WTC11 (cell line): ENCODE measurements at regions not wholly inside any gene's neighbourhood (a gene's known extent, or its start where the extent isn't known, plus 50 kb on each side); places are given as distances from the start of the nearest gene placed in this dataset.

Experiments
- ATAC-seq: fragments of 200-7000 bp; cut with Tn5 transposase; 2 replicates; pipeline ENCODE4 v1.10.0; 2021; ENCODE audit warnings: mild to moderate bottlenecking, moderate library complexity
- CTCF ChIA-PET: fragments of 300-600 bp; sonication (Branson Sonifier 250); formaldehyde crosslinking; loops from one replicate; lab custom pipeline; 2021; ENCODE audit warnings: antibody characterized with exemption; lab: Charles Lee
- POLR2A ChIA-PET: fragments of 350-600 bp; sonication (Branson Sonifier 250); formaldehyde crosslinking; loops from one replicate; lab custom pipeline; 2021; ENCODE audit warnings: antibody characterized with exemption; lab: Charles Lee
- DNase-seq: peaks from one replicate; pipeline ENCODE4 v3.0.0; 2021; ENCODE audit warnings: low spot score
- H3K27ac Mint-ChIP-seq: 2 replicates; pipeline ENCODE4 v1.8.0; 2021; ENCODE audit warnings: mixed read lengths
- H3K27me3 Mint-ChIP-seq: 2 replicates; pipeline ENCODE4 v1.8.0; 2021; ENCODE audit warnings: low read depth, mild to moderate bottlenecking, moderate library complexity, mixed read lengths
- H3K36me3 Mint-ChIP-seq: 2 replicates; pipeline ENCODE4 v1.8.0; 2021; ENCODE audit warnings: mixed read lengths
- H3K4me1 Mint-ChIP-seq: 2 replicates; pipeline ENCODE4 v1.8.0; 2022; ENCODE audit warnings: mixed read lengths
- H3K4me3 Mint-ChIP-seq: 2 replicates; pipeline ENCODE4 v1.8.0; 2021; ENCODE audit warnings: mild to moderate bottlenecking, moderate library complexity, mixed read lengths
- H3K9me3 Mint-ChIP-seq: 2 replicates; pipeline ENCODE4 v1.8.0; 2021; ENCODE audit warnings: mixed read lengths
- ARID4B ChIP-seq: sonication (generic); formaldehyde crosslinking; IDR thresholded peaks from 2 replicates; pipeline ENCODE4 v1.8.0; 2023; ENCODE audit warnings: missing genetic modification reagents, mild to moderate bottlenecking, borderline replicate concordance
- ELF4 ChIP-seq: sonication (generic); formaldehyde crosslinking; IDR thresholded peaks from 2 replicates; pipeline ENCODE4 v1.8.1; 2022; ENCODE audit warnings: low read depth, mild to moderate bottlenecking, moderate library complexity, missing genetic modification reagents
- MLX ChIP-seq: sonication (generic); formaldehyde crosslinking; IDR thresholded peaks from 2 replicates; pipeline ENCODE4 v1.8.1; 2023; ENCODE audit warnings: mild to moderate bottlenecking, missing genetic modification reagents, moderate library complexity
- NFATC4 ChIP-seq: fragments of 250-450 bp; sonication (Bioruptor Pico); IDR thresholded peaks from 2 replicates; pipeline ENCODE4 v1.9.0; 2021; ENCODE audit warnings: mild to moderate bottlenecking
- NFE2L1 ChIP-seq: sonication (generic); formaldehyde crosslinking; IDR thresholded peaks from 2 replicates; pipeline ENCODE4 v1.8.1; 2023; ENCODE audit warnings: missing genetic modification reagents
- NR2C2 ChIP-seq: sonication (generic); formaldehyde crosslinking; IDR thresholded peaks from 2 replicates; pipeline ENCODE4 v1.8.0; 2022; ENCODE audit warnings: mild to moderate bottlenecking, missing genetic modification reagents
- PRRX2 ChIP-seq: fragments of 250-450 bp; sonication (Bioruptor Pico); IDR thresholded peaks from 2 replicates; pipeline ENCODE4 v1.8.0; 2021; ENCODE audit warnings: mild to moderate bottlenecking
- RELA ChIP-seq: sonication (generic); formaldehyde crosslinking; IDR thresholded peaks from 2 replicates; pipeline ENCODE4 v1.8.1; 2022; ENCODE audit warnings: missing genetic modification reagents, mild to moderate bottlenecking, borderline replicate concordance
- SMAD3 ChIP-seq: sonication (generic); formaldehyde crosslinking; IDR thresholded peaks from 2 replicates; pipeline ENCODE4 v1.8.0; 2022; ENCODE audit warnings: missing genetic modification reagents, mild to moderate bottlenecking, borderline replicate concordance
- SOX15 ChIP-seq: fragments of 250-450 bp; sonication (Bioruptor Pico); IDR thresholded peaks from 2 replicates; pipeline ENCODE4 v1.9.0; 2021; ENCODE audit warnings: mild to moderate bottlenecking
- TCF7 ChIP-seq: sonication (generic); formaldehyde crosslinking; IDR thresholded peaks from 2 replicates; pipeline ENCODE4 v1.8.0; 2022; ENCODE audit warnings: mild to moderate bottlenecking, low read depth, missing genetic modification reagents, moderate library complexity
- TEAD4 ChIP-seq: sonication (generic); formaldehyde crosslinking; IDR thresholded peaks from 2 replicates; pipeline ENCODE4 v1.8.0; 2022; ENCODE audit warnings: mild to moderate bottlenecking, missing genetic modification reagents
- TF ChIP-seq, protein P1 (sequence below): sonication (generic); formaldehyde crosslinking; IDR thresholded peaks from 2 replicates; pipeline ENCODE4 v1.8.0; 2022; ENCODE audit warnings: missing genetic modification reagents
- TF ChIP-seq, protein P2 (sequence below): sonication (generic); formaldehyde crosslinking; IDR thresholded peaks from 2 replicates; pipeline ENCODE4 v1.8.0; 2022; ENCODE audit warnings: mild to moderate bottlenecking, missing genetic modification reagents
- TF ChIP-seq, protein P3 (sequence below): fragments of 250-450 bp; sonication (Bioruptor Pico); IDR thresholded peaks from 2 replicates; pipeline ENCODE4 v1.9.0; 2021; ENCODE audit warnings: mild to moderate bottlenecking, borderline replicate concordance
- TF ChIP-seq, protein P4 (sequence below): sonication (generic); formaldehyde crosslinking; IDR thresholded peaks from 2 replicates; pipeline ENCODE4 v1.8.1; 2023; ENCODE audit warnings: mild to moderate bottlenecking, missing genetic modification reagents
- TF ChIP-seq, protein P5 (sequence below): sonication (generic); formaldehyde crosslinking; IDR thresholded peaks from 2 replicates; pipeline ENCODE4 v1.8.1; 2022; ENCODE audit warnings: missing genetic modification reagents, borderline replicate concordance

GRCh38 chr2:172177996-172178395 lies 75.3 kb upstream of the DLX2 start:
- DNase-seq, result no peak
- H3K9me3 Mint-ChIP-seq, result peaks cover 8% of the 10 kb centered on the region
- TF ChIP-seq PRRX2 (CRISPR knock-in tag) (no peak), ARID4B (CRISPR knock-in tag) (no peak), NFATC4 (no peak), MLX (CRISPR knock-in tag) (no peak), RELA (CRISPR knock-in tag) (no peak), NR2C2 (CRISPR knock-in tag) (no peak), NFE2L1 (CRISPR knock-in tag) (no peak), SOX15 (CRISPR knock-in tag) (no peak)
- TF ChIP-seq, protein P1, sequence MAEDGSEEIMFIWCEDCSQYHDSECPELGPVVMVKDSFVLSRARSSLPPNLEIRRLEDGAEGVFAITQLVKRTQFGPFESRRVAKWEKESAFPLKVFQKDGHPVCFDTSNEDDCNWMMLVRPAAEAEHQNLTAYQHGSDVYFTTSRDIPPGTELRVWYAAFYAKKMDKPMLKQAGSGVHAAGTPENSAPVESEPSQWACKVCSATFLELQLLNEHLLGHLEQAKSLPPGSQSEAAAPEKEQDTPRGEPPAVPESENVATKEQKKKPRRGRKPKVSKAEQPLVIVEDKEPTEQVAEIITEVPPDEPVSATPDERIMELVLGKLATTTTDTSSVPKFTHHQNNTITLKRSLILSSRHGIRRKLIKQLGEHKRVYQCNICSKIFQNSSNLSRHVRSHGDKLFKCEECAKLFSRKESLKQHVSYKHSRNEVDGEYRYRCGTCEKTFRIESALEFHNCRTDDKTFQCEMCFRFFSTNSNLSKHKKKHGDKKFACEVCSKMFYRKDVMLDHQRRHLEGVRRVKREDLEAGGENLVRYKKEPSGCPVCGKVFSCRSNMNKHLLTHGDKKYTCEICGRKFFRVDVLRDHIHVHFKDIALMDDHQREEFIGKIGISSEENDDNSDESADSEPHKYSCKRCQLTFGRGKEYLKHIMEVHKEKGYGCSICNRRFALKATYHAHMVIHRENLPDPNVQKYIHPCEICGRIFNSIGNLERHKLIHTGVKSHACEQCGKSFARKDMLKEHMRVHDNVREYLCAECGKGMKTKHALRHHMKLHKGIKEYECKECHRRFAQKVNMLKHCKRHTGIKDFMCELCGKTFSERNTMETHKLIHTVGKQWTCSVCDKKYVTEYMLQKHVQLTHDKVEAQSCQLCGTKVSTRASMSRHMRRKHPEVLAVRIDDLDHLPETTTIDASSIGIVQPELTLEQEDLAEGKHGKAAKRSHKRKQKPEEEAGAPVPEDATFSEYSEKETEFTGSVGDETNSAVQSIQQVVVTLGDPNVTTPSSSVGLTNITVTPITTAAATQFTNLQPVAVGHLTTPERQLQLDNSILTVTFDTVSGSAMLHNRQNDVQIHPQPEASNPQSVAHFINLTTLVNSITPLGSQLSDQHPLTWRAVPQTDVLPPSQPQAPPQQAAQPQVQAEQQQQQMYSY (CRISPR knock-in tag), result no peak
- TF ChIP-seq, protein P2, sequence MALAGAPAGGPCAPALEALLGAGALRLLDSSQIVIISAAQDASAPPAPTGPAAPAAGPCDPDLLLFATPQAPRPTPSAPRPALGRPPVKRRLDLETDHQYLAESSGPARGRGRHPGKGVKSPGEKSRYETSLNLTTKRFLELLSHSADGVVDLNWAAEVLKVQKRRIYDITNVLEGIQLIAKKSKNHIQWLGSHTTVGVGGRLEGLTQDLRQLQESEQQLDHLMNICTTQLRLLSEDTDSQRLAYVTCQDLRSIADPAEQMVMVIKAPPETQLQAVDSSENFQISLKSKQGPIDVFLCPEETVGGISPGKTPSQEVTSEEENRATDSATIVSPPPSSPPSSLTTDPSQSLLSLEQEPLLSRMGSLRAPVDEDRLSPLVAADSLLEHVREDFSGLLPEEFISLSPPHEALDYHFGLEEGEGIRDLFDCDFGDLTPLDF (CRISPR knock-in tag), result no peak
- no peaks in the 10 kb centered on the region for H3K36me3 Mint-ChIP-seq
- ChIA-PET POLR2A (no interaction called here), CTCF (interaction anchor here (6.0 kb wide), 1 partner anchor 283 kb away, joined by 31 read pairs; no protein-coding TSS in a partner anchor)
- no peak overlapping the region for H3K4me3 Mint-ChIP-seq
- peaks cover 43% of the 10 kb centered on the region for H3K27me3 Mint-ChIP-seq
- H3K27ac Mint-ChIP-seq, result no peak overlapping the region
- H3K4me1 Mint-ChIP-seq, result peaks cover 34% of the 10 kb centered on the region
- no peak for ATAC-seq

- POLR2A ChIA-PET, result no interaction called here
- Mint-ChIP-seq H3K27ac (no peak overlapping the region), H3K9me3 (peaks cover 8% of the 10 kb centered on the region), H3K27me3 (peaks cover 55% of the 10 kb centered on the region), H3K36me3 (no peaks in the 10 kb centered on the region), H3K4me3 (no peak overlapping the region), H3K4me1 (peaks cover 27% of the 10 kb centered on the region)
- ATAC-seq (no peak), DNase-seq (no peak)
- CTCF ChIA-PET, result interaction anchor here (1.0 to 6.0 kb wide), 2 partner anchors 202 to 282 kb away, joined by 3 to 31 read pairs; no protein-coding TSS in a partner anchor
- TF ChIP-seq ELF4 (CRISPR knock-in tag) (no peak), SMAD3 (CRISPR knock-in tag) (no peak), TEAD4 (no peak), SOX15 (CRISPR knock-in tag) (no peak), TCF7 (CRISPR knock-in tag) (no peak)
- TF ChIP-seq, protein P3, sequence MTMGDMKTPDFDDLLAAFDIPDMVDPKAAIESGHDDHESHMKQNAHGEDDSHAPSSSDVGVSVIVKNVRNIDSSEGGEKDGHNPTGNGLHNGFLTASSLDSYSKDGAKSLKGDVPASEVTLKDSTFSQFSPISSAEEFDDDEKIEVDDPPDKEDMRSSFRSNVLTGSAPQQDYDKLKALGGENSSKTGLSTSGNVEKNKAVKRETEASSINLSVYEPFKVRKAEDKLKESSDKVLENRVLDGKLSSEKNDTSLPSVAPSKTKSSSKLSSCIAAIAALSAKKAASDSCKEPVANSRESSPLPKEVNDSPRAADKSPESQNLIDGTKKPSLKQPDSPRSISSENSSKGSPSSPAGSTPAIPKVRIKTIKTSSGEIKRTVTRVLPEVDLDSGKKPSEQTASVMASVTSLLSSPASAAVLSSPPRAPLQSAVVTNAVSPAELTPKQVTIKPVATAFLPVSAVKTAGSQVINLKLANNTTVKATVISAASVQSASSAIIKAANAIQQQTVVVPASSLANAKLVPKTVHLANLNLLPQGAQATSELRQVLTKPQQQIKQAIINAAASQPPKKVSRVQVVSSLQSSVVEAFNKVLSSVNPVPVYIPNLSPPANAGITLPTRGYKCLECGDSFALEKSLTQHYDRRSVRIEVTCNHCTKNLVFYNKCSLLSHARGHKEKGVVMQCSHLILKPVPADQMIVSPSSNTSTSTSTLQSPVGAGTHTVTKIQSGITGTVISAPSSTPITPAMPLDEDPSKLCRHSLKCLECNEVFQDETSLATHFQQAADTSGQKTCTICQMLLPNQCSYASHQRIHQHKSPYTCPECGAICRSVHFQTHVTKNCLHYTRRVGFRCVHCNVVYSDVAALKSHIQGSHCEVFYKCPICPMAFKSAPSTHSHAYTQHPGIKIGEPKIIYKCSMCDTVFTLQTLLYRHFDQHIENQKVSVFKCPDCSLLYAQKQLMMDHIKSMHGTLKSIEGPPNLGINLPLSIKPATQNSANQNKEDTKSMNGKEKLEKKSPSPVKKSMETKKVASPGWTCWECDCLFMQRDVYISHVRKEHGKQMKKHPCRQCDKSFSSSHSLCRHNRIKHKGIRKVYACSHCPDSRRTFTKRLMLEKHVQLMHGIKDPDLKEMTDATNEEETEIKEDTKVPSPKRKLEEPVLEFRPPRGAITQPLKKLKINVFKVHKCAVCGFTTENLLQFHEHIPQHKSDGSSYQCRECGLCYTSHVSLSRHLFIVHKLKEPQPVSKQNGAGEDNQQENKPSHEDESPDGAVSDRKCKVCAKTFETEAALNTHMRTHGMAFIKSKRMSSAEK, result no peak
- TF ChIP-seq, protein P4, sequence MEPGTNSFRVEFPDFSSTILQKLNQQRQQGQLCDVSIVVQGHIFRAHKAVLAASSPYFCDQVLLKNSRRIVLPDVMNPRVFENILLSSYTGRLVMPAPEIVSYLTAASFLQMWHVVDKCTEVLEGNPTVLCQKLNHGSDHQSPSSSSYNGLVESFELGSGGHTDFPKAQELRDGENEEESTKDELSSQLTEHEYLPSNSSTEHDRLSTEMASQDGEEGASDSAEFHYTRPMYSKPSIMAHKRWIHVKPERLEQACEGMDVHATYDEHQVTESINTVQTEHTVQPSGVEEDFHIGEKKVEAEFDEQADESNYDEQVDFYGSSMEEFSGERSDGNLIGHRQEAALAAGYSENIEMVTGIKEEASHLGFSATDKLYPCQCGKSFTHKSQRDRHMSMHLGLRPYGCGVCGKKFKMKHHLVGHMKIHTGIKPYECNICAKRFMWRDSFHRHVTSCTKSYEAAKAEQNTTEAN (CRISPR knock-in tag), result no peak
- TF ChIP-seq, protein P5, sequence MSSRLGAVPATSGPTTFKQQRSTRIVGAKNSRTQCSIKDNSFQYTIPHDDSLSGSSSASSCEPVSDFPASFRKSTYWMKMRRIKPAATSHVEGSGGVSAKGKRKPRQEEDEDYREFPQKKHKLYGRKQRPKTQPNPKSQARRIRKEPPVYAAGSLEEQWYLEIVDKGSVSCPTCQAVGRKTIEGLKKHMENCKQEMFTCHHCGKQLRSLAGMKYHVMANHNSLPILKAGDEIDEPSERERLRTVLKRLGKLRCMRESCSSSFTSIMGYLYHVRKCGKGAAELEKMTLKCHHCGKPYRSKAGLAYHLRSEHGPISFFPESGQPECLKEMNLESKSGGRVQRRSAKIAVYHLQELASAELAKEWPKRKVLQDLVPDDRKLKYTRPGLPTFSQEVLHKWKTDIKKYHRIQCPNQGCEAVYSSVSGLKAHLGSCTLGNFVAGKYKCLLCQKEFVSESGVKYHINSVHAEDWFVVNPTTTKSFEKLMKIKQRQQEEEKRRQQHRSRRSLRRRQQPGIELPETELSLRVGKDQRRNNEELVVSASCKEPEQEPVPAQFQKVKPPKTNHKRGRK, result no peak
These were observed 76.5 kb upstream of the DLX2 start for GRCh38 chr2:172179045-172179701.
